NCI-H524 (cell line): ENCODE measurements at regions not wholly inside any gene's neighbourhood (a gene's known extent, or its start where the extent isn't known, plus 50 kb on each side); places are given as distances from the start of the nearest gene placed in this dataset.
A peak's percentile ranks its signal among the peaks of the same experiment; 100 is the strongest.

ENCODE experiments used
- DNase-seq, 2 experiments: peaks; one replicate each; lab custom pipeline; 2025; lab: John Stamatoyannopoulos, UW

GRCh38 chr15:47566610-47567009 is 150.7 kb upstream of the SEMA6D start:
- DNase-seq: no peak

GRCh38 chr15:47568030-47568429 is 149.3 kb upstream of the SEMA6D start:
- DNase-seq: no peak

GRCh38 chr15:47570044-47570443 is 147.3 kb upstream of the SEMA6D start:
- no peak for DNase-seq

GRCh38 chr15:47570451-47570850 is 146.9 kb upstream of the SEMA6D start:
- DNase-seq: no peak

- peak in 1 of 2 experiments; percentile 29 for DNase-seq
Measured at GRCh38 chr15:47570881-47571640, 146.2 kb upstream of the SEMA6D start.

GRCh38 chr15:47573673-47574072 is 143.6 kb upstream of the SEMA6D start:
- DNase-seq: no peak

- no peak for DNase-seq
Measured at GRCh38 chr15:47577000-47577399, 140.3 kb upstream of the SEMA6D start.

- peak; percentile 14 to 44 for DNase-seq
Measured at GRCh38 chr15:47577461-47577860, 139.8 kb upstream of the SEMA6D start.

GRCh38 chr15:47582233-47582632 is 135.1 kb upstream of the SEMA6D start:
- no peak for DNase-seq

GRCh38 chr15:47584316-47584715 is 133.0 kb upstream of the SEMA6D start:
- no peak for DNase-seq

GRCh38 chr15:47586653-47587224 is 130.6 kb upstream of the SEMA6D start:
- DNase-seq: peak; percentile 16 to 47

GRCh38 chr15:47587940-47588802 is 129.1 kb upstream of the SEMA6D start:
- DNase-seq: peak in 1 of 2 experiments; percentile 36

- peak; percentile 30 to 71 for DNase-seq
Measured at GRCh38 chr15:47588958-47589357, 128.3 kb upstream of the SEMA6D start.

- DNase-seq: no peak
Measured at GRCh38 chr15:47598996-47599395, 118.3 kb upstream of the SEMA6D start.

GRCh38 chr15:47599806-47600205 is 117.5 kb upstream of the SEMA6D start:
- no peak for DNase-seq

GRCh38 chr15:47602121-47602520 is 115.2 kb upstream of the SEMA6D start:
- no peak for DNase-seq

GRCh38 chr15:47603026-47603425 is 114.3 kb upstream of the SEMA6D start:
- DNase-seq: no peak

- no peak for DNase-seq
Measured at GRCh38 chr15:47607695-47608094, 109.6 kb upstream of the SEMA6D start.

GRCh38 chr15:47609693-47610092 is 107.6 kb upstream of the SEMA6D start:
- DNase-seq: no peak

- DNase-seq: no peak
Measured at GRCh38 chr15:47610736-47611135, 106.6 kb upstream of the SEMA6D start.

GRCh38 chr15:47614360-47615011 is 102.8 kb upstream of the SEMA6D start:
- no peak for DNase-seq

- DNase-seq: no peak
Measured at GRCh38 chr15:47616876-47617275, 100.4 kb upstream of the SEMA6D start.
